Activated CD4-positive, alpha-beta T cell treated with anti-CD3 and anti-CD28 coated beads, Interleukin-2, amount 10 ng/mL, durations not matched to agents 24 days and 14 days (primary cell): ENCODE measurements at regions not wholly inside any gene's neighbourhood (a gene's known extent, or its start where the extent isn't known, plus 50 kb on each side); places are given as distances from the start of the nearest gene placed in this dataset.

Experiments used
- DNase-seq: peaks from one replicate; pipeline ENCODE4 v3.0.0; 2022
- H3K27ac Mint-ChIP-seq: one replicate; pipeline ENCODE4 v1.8.0; 2022; ENCODE audit warnings: mild to moderate bottlenecking, mixed read lengths
- H3K27me3 Mint-ChIP-seq: one replicate; pipeline ENCODE4 v1.8.0; 2022; ENCODE audit warnings: mixed read lengths
- H3K36me3 Mint-ChIP-seq: one replicate; pipeline ENCODE4 v1.8.0; 2022; ENCODE audit warnings: low read depth, mild to moderate bottlenecking, mixed read lengths
- H3K4me1 Mint-ChIP-seq: one replicate; pipeline ENCODE4 v1.8.0; 2021; ENCODE audit warnings: mixed read lengths
- H3K4me3 Mint-ChIP-seq: one replicate; pipeline ENCODE4 v1.8.0; 2022; ENCODE audit warnings: mild to moderate bottlenecking, moderate library complexity, mixed read lengths
- H3K9me3 Mint-ChIP-seq: one replicate; pipeline ENCODE4 v1.8.0; 2021; ENCODE audit warnings: mixed read lengths
- intact Hi-C: fragments of 100-400 bp; cut with micrococcal nuclease; formaldehyde crosslinking; loops from one replicate; pipeline ENCODE4 v1.15.1; 2023

- Mint-ChIP-seq H3K27ac (no peak overlapping the region), H3K4me1 (no peaks in the 10 kb centered on the region), H3K9me3 (no peaks in the 10 kb centered on the region), H3K36me3 (no peaks in the 10 kb centered on the region), H3K4me3 (no peak overlapping the region), H3K27me3 (peaks cover 33% of the 10 kb centered on the region)
- no peak for DNase-seq
- intact Hi-C loops: no loop called here
Measured at GRCh38 chr22:22387386-22387736, 121.2 kb downstream of the ZNF280B start.

- no peak for DNase-seq
- H3K36me3 Mint-ChIP-seq: no peaks in the 10 kb centered on the region
- no peaks in the 10 kb centered on the region for H3K4me1 Mint-ChIP-seq
- intact Hi-C loops: no loop called here
- no peak overlapping the region for H3K4me3 Mint-ChIP-seq
- H3K9me3 Mint-ChIP-seq: peaks cover 3% of the 10 kb centered on the region
- peaks cover 31% of the 10 kb centered on the region for H3K27me3 Mint-ChIP-seq
- no peak overlapping the region for H3K27ac Mint-ChIP-seq
Measured at GRCh38 chr22:22388090-22388489, 120.5 kb downstream of the ZNF280B start.

- no peak overlapping the region for H3K4me3 Mint-ChIP-seq
- H3K4me1 Mint-ChIP-seq: no peaks in the 10 kb centered on the region
- H3K27me3 Mint-ChIP-seq: peaks cover 27% of the 10 kb centered on the region
- H3K36me3 Mint-ChIP-seq: no peaks in the 10 kb centered on the region
- H3K27ac Mint-ChIP-seq: no peak overlapping the region
- intact Hi-C loops: no loop called here
- no peak for DNase-seq
- H3K9me3 Mint-ChIP-seq: peaks cover 3% of the 10 kb centered on the region
Measured at GRCh38 chr22:22388494-22388893, 120.0 kb downstream of the ZNF280B start.

GRCh38 chr22:22389467-22389866, 119.1 kb downstream of the ZNF280B start:
- H3K27me3 Mint-ChIP-seq: peaks cover 21% of the 10 kb centered on the region
- intact Hi-C loops: no loop called here
- no peaks in the 10 kb centered on the region for H3K4me1 Mint-ChIP-seq
- DNase-seq: no peak
- peaks cover 3% of the 10 kb centered on the region for H3K9me3 Mint-ChIP-seq
- no peak overlapping the region for H3K27ac Mint-ChIP-seq
- no peaks in the 10 kb centered on the region for H3K36me3 Mint-ChIP-seq
- H3K4me3 Mint-ChIP-seq: no peak overlapping the region

- Mint-ChIP-seq H3K36me3 (no peaks in the 10 kb centered on the region), H3K27me3 (peaks cover 21% of the 10 kb centered on the region), H3K9me3 (peaks cover 3% of the 10 kb centered on the region), H3K27ac (no peak overlapping the region), H3K4me3 (no peak overlapping the region), H3K4me1 (no peaks in the 10 kb centered on the region)
- DNase-seq: no peak
- intact Hi-C loops: no loop called here
Measured at GRCh38 chr22:22390989-22391388, 117.6 kb downstream of the ZNF280B start.

- no peaks in the 10 kb centered on the region for H3K36me3 Mint-ChIP-seq
- H3K27me3 Mint-ChIP-seq: peaks cover 21% of the 10 kb centered on the region
- intact Hi-C loops: no loop called here
- H3K27ac Mint-ChIP-seq: no peak overlapping the region
- DNase-seq: no peak
- no peaks in the 10 kb centered on the region for H3K4me1 Mint-ChIP-seq
- H3K4me3 Mint-ChIP-seq: no peak overlapping the region
- H3K9me3 Mint-ChIP-seq: peaks cover 3% of the 10 kb centered on the region
Measured at GRCh38 chr22:22391543-22391942, 117.0 kb downstream of the ZNF280B start.

- no peaks in the 10 kb centered on the region for H3K36me3 Mint-ChIP-seq
- H3K4me1 Mint-ChIP-seq: no peaks in the 10 kb centered on the region
- intact Hi-C loops: no loop called here
- H3K4me3 Mint-ChIP-seq: no peak overlapping the region
- H3K27ac Mint-ChIP-seq: no peak overlapping the region
- peaks cover 3% of the 10 kb centered on the region for H3K9me3 Mint-ChIP-seq
- H3K27me3 Mint-ChIP-seq: peaks cover 24% of the 10 kb centered on the region
- DNase-seq: no peak
Measured at GRCh38 chr22:22392131-22392530, 116.4 kb downstream of the ZNF280B start.

GRCh38 chr22:22394591-22394990, 114.0 kb downstream of the ZNF280B start:
- Mint-ChIP-seq H3K9me3 (peaks cover 3% of the 10 kb centered on the region), H3K36me3 (no peaks in the 10 kb centered on the region), H3K27ac (no peak overlapping the region), H3K4me3 (no peak overlapping the region), H3K4me1 (no peaks in the 10 kb centered on the region), H3K27me3 (peaks cover 23% of the 10 kb centered on the region)
- intact Hi-C loops: no loop called here
- DNase-seq: no peak

GRCh38 chr22:22395245-22395644, 113.3 kb downstream of the ZNF280B start:
- Mint-ChIP-seq H3K4me3 (no peak overlapping the region), H3K4me1 (no peaks in the 10 kb centered on the region), H3K36me3 (no peaks in the 10 kb centered on the region), H3K9me3 (peaks cover 3% of the 10 kb centered on the region), H3K27me3 (peaks cover 23% of the 10 kb centered on the region), H3K27ac (no peak overlapping the region)
- no peak for DNase-seq
- intact Hi-C loops: no loop called here

GRCh38 chr22:22396741-22397291, 111.7 kb downstream of the ZNF280B start:
- intact Hi-C loops: loop anchor here (1.0 kb wide), 1 partner anchor 48 kb away; no protein-coding TSS in a partner anchor
- H3K9me3 Mint-ChIP-seq: peaks cover 3% of the 10 kb centered on the region
- no peak for DNase-seq

GRCh38 chr22:22397292-22397870, 111.2 kb downstream of the ZNF280B start:
- Mint-ChIP-seq H3K4me1 (no peaks in the 10 kb centered on the region), H3K27me3 (peaks cover 31% of the 10 kb centered on the region), H3K36me3 (no peaks in the 10 kb centered on the region), H3K9me3 (peaks cover 3% of the 10 kb centered on the region), H3K4me3 (no peak overlapping the region), H3K27ac (no peak overlapping the region)
- no peak for DNase-seq
- intact Hi-C loops: no loop called here

More at GRCh38 chr22:22396741-22397291, 111.7 kb downstream of the ZNF280B start:
- H3K36me3 Mint-ChIP-seq: no peaks in the 10 kb centered on the region
- H3K27me3 Mint-ChIP-seq: peaks cover 31% of the 10 kb centered on the region
- no peak overlapping the region for H3K27ac Mint-ChIP-seq
- H3K4me3 Mint-ChIP-seq: no peak overlapping the region
- H3K4me1 Mint-ChIP-seq: no peaks in the 10 kb centered on the region

GRCh38 chr22:22397875-22398524, 110.5 kb downstream of the ZNF280B start:
- H3K4me1 Mint-ChIP-seq: no peaks in the 10 kb centered on the region
- no peak for DNase-seq
- H3K36me3 Mint-ChIP-seq: no peaks in the 10 kb centered on the region
- intact Hi-C loops: no loop called here
- H3K27ac Mint-ChIP-seq: no peak overlapping the region
- H3K9me3 Mint-ChIP-seq: no peaks in the 10 kb centered on the region
- H3K27me3 Mint-ChIP-seq: peaks cover 27% of the 10 kb centered on the region
- H3K4me3 Mint-ChIP-seq: no peak overlapping the region

GRCh38 chr22:22398530-22399327, 109.8 kb downstream of the ZNF280B start:
- Mint-ChIP-seq H3K4me1 (no peaks in the 10 kb centered on the region), H3K27me3 (peaks cover 29% of the 10 kb centered on the region), H3K36me3 (no peaks in the 10 kb centered on the region), H3K9me3 (no peaks in the 10 kb centered on the region), H3K4me3 (no peak overlapping the region), H3K27ac (no peak overlapping the region)
- intact Hi-C loops: no loop called here
- DNase-seq: no peak

- Mint-ChIP-seq H3K36me3 (no peaks in the 10 kb centered on the region), H3K4me1 (no peaks in the 10 kb centered on the region), H3K27ac (no peak overlapping the region), H3K9me3 (no peaks in the 10 kb centered on the region), H3K27me3 (peaks cover 22% of the 10 kb centered on the region), H3K4me3 (no peak overlapping the region)
- intact Hi-C loops: no loop called here
- DNase-seq: no peak
Measured at GRCh38 chr22:22400099-22400498, 108.4 kb downstream of the ZNF280B start.
